ENCODE measurements at regions not wholly inside any gene's neighbourhood (a gene's known extent, or its start where the extent isn't known, plus 50 kb on each side); places are given as distances from the start of the nearest gene placed in this dataset.

DNA sequence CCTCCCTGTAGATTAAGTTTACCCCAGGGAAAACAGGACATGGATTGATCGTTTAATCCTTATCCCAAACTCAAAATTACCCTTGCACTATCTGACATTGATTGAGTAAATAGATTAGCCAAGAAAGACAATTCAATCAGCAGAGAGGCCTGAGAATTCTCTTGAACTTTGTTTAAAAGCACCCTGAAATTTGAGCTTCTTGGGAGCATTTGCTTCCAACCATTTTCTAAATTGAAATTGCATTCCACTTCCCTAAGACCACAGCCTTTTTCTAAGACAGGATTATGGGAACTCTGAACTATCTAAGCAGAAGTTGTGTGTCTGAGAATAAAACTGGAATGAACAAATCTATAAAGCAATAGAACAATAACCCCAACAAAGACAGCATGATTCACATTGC lies 76.6 kb upstream of the TNRC6A start:
- Histone ChIP-seq H4K5ac (ENCODE audit: insufficient read length, low read depth, low read length) (no peak overlapping the region), H3K27ac (ENCODE audit: insufficient read length, low read depth, low read length) (no peak overlapping the region), H2BK20ac (ENCODE audit: low read depth, low read length, poor library complexity, severe bottlenecking) (no peak overlapping the region), H2AK5ac (ENCODE audit: insufficient read length, low read length) (no peak overlapping the region), H2BK15ac (ENCODE audit: low read depth, low read length) (no peak overlapping the region), H3K27me3 (ENCODE audit: insufficient read depth, low read length) (no peaks in the 10 kb centered on the region), H2BK120ac (ENCODE audit: low read depth, low read length, poor library complexity, severe bottlenecking) (no peak overlapping the region), H3K79me2 (ENCODE audit: insufficient read depth, low read length) (no peaks in the 10 kb centered on the region), H3K4me1 (ENCODE audit: insufficient read depth, low read length) (no peaks in the 10 kb centered on the region), H3K18ac (ENCODE audit: insufficient read length, low read depth, low read length) (no peak overlapping the region), H3K9me3 (ENCODE audit: control insufficient read depth, low read depth, low read length) (no peaks in the 10 kb centered on the region), H3T11ph (ENCODE audit: low read length) (no peak overlapping the region), H3K79me1 (ENCODE audit: insufficient read depth, low read depth, low read length, poor library complexity, severe bottlenecking) (no peaks in the 10 kb centered on the region), H3K9ac (ENCODE audit: extremely low read depth, insufficient read length, low read length) (no peak overlapping the region), H2BK5ac (ENCODE audit: insufficient read length, low read length) (no peak overlapping the region), H3K4ac (ENCODE audit: low read depth, low read length) (no peak overlapping the region), H3K56ac (ENCODE audit: insufficient read length, low read depth, low read length) (no peak overlapping the region), H3K23me2 (ENCODE audit: insufficient read length, low read depth, low read length, poor library complexity, severe bottlenecking) (no peaks in the 10 kb centered on the region), H3K4me2 (ENCODE audit: insufficient read depth, insufficient read length, low read length) (no peak overlapping the region), H2BK12ac (ENCODE audit: insufficient read length, low read depth, low read length) (no peak overlapping the region), H4K8ac (replicated peaks; ENCODE audit: insufficient read length, low read depth, low read length) (no peak overlapping the region), H4K91ac (ENCODE audit: insufficient read length, low read depth, low read length) (no peak overlapping the region), H3K23ac (ENCODE audit: insufficient read length, low read depth, low read length) (no peak overlapping the region), H4K20me1 (ENCODE audit: control insufficient read depth, insufficient read depth, insufficient read length) (no peaks in the 10 kb centered on the region), H2AFZ (ENCODE audit: low read length) (peak overlapping the region; percentile 3), H3K14ac (ENCODE audit: insufficient read depth, low read length) (no peak overlapping the region)
- no peaks in the 10 kb centered on the region for H3K9me3 Mint-ChIP-seq
- no peak for TF ChIP-seq CTCF (conservative IDR thresholded peaks at IDR 0.05)
- no peaks in the 10 kb centered on the region for H3K36me3 Mint-ChIP-seq (ENCODE audit: insufficient read depth in 1 of 3, low read depth in 3 of 3)
- H3K4me3 Mint-ChIP-seq, result no peak overlapping the region
- no peak for DNase-seq
- peak overlapping the region in 1 of 3 experiments; percentile 20; a peak in 1 of 7 replicates for H3K27ac Mint-ChIP-seq
- H3K27me3 Mint-ChIP-seq (ENCODE audit: low read depth), result no peaks in the 10 kb centered on the region
- no CpG with 5 or more reads among the region's 1 CpG for WGBS (ENCODE audit: extremely low coverage, insufficient read length, low lambda C conversion rate)
- peaks cover 10 to 11% of the 10 kb centered on the region in 2 experiments for H3K4me1 Mint-ChIP-seq

Measured in H9 (cell line).